ENCODE measurements at regions not wholly inside any gene's neighbourhood (a gene's known extent, or its start where the extent isn't known, plus 50 kb on each side); places are given as distances from the start of the nearest gene placed in this dataset.

DNA sequence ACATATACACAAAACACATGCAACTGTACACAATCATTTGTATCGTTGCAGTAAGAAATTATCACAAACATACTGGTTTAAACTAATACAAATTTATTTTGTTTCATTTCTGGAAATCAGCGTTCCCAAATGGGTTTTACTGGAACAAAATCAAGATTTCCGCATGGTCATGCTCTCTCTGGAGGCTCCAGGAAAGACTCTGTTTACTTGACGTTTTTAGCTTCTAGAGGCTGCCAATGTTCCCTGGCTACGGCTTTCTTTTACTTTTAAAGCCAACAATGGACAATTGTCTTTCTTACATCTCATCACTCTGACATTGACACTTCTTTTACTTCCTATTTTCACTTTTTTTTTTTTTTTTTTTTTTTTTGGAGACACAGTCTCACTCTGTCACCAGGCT, 793.1 kb downstream of the CDH9 start:
- peak; percentile 57 for ATAC-seq
- H3K36me3 ChIP-seq = no peaks in the 10 kb centered on the region
- no peaks in the 10 kb centered on the region for H3K9me3 ChIP-seq
- no peaks in the 10 kb centered on the region for H3K27me3 ChIP-seq
- TF ChIP-seq, protein P1, sequence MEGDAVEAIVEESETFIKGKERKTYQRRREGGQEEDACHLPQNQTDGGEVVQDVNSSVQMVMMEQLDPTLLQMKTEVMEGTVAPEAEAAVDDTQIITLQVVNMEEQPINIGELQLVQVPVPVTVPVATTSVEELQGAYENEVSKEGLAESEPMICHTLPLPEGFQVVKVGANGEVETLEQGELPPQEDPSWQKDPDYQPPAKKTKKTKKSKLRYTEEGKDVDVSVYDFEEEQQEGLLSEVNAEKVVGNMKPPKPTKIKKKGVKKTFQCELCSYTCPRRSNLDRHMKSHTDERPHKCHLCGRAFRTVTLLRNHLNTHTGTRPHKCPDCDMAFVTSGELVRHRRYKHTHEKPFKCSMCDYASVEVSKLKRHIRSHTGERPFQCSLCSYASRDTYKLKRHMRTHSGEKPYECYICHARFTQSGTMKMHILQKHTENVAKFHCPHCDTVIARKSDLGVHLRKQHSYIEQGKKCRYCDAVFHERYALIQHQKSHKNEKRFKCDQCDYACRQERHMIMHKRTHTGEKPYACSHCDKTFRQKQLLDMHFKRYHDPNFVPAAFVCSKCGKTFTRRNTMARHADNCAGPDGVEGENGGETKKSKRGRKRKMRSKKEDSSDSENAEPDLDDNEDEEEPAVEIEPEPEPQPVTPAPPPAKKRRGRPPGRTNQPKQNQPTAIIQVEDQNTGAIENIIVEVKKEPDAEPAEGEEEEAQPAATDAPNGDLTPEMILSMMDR (IDR thresholded peaks at IDR 0.05) = no peak
- no peak overlapping the region for H3K27ac ChIP-seq
- no peaks in the 10 kb centered on the region for H3K4me1 ChIP-seq
- no peak overlapping the region for H3K4me3 ChIP-seq
- 22 to 39% methylated on average over 5 of the region's 5 CpGs for WGBS, 2 donors (ENCODE audit: low coverage in 1 of 2)

DNA sequence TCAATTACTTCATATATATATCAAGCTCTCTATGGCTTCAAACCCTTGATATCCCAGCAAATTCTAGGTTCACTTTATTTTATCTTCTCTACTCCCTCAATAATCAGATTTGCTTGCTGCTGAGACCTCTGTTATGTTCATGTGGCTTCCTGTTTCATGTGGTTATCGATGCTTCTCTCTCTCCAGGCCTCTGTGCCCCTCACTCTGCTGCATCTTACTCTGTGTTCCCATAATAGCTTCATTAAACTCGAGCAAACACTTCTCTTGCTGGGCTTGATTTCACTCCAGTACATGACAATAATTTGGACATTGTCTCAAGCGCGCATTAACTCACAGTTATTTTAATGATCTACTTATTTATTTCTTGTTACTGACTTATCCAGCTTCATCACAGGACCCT, 798.8 kb downstream of the CDH9 start:
- Histone ChIP-seq H3K36me3 (no peaks in the 10 kb centered on the region), H3K4me1 (no peaks in the 10 kb centered on the region), H3K27ac (no peak overlapping the region), H3K4me3 (no peak overlapping the region), H3K9me3 (no peaks in the 10 kb centered on the region), H3K27me3 (no peaks in the 10 kb centered on the region)
- no peak for ATAC-seq
- 66 to 75% methylated on average over 3 to 4 of the region's 4 CpGs for WGBS, 2 donors (ENCODE audit: low coverage in 1 of 2)
- TF ChIP-seq EP300 (IDR thresholded peaks at IDR 0.05) = no peak
- TF ChIP-seq POLR2A (IDR thresholded peaks at IDR 0.05) = no peak
- TF ChIP-seq, protein P1 (IDR thresholded peaks at IDR 0.05) = no peak
- no peak for TF ChIP-seq POLR2AphosphoS5 (IDR thresholded peaks at IDR 0.05)

DNA sequence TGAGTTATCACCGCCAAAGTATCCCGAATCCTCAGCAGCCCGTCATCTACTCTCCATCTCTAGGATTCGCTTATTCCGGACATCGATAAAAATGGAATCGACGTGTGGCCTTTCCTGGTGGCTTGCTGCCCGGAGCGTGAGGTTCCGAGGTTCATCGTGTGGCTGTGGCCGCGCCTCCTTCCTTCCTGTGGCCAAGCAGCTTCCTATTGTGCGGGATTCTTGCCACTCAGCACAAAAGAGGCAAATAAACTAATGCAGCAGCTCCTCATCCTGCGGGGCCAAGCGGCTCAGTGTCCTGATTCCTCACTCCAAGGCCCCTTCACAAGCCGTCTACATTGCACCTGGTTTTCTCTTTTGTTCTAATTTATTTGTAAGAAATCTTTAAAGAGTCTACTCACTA, 800.9 kb downstream of the CDH9 start:
- no peaks in the 10 kb centered on the region for H3K4me1 ChIP-seq
- H3K27ac ChIP-seq = no peak overlapping the region
- no peak for ATAC-seq
- H3K9me3 ChIP-seq = no peaks in the 10 kb centered on the region
- no peak for TF ChIP-seq POLR2AphosphoS5 (IDR thresholded peaks at IDR 0.05)
- no peak for TF ChIP-seq POLR2A (IDR thresholded peaks at IDR 0.05)
- 91 to 97% methylated on average over 7 to 13 of the region's 18 CpGs for WGBS, 2 donors (ENCODE audit: low coverage in 1 of 2)
- no peak overlapping the region for H3K4me3 ChIP-seq
- H3K27me3 ChIP-seq = no peaks in the 10 kb centered on the region
- no peaks in the 10 kb centered on the region for H3K36me3 ChIP-seq

DNA sequence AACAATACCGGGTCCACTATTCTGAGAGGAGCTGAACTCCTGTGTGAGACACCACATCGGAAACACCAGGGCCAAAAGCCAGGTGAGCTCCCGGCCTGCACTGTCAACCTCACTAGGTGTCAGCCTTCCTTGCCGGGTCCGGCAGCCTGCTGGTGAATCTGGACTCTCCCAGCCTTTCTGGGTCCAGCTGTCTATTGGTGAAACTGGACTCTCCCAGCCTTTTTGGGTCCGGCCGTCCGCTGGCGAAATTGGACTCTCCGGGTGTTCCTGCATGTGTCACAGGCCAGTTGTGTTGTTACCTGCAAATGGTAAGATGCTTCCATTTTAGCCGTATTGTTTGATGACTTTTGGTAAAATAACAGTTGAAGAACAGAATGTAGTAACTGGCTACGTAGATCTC, 801.5 kb downstream of the CDH9 start:
- ATAC-seq = no peak
- TF ChIP-seq EP300 (IDR thresholded peaks at IDR 0.05) (no peak), POLR2AphosphoS5 (IDR thresholded peaks at IDR 0.05) (no peak)
- no peaks in the 10 kb centered on the region for H3K9me3 ChIP-seq
- H3K4me1 ChIP-seq = no peaks in the 10 kb centered on the region
- H3K27ac ChIP-seq = no peak overlapping the region
- no peaks in the 10 kb centered on the region for H3K36me3 ChIP-seq
- H3K4me3 ChIP-seq = no peak overlapping the region
- H3K27me3 ChIP-seq = no peaks in the 10 kb centered on the region
- 82 to 97% methylated on average over 2 to 7 of the region's 12 CpGs for WGBS, 2 donors (ENCODE audit: low coverage in 1 of 2)

DNA sequence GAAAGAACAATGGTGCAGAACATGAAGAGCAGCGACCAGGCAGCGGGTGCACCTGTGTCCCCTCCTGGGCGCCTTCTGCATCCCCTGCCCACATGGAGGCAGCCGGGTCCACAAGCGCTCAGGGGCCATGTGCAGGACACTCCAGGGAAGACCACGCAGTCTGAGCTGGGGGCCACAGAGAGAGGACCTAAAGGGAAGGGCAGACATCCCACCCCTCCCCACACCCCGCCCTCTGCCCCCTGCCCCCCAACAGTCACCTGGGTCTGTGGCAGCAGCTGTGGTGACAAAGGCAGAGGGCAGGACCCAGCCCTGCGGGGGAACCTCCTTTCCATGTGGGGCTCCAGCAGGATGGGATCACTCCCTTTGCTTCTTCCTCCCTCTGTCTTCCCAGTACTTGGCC, 805.7 kb downstream of the CDH9 start:
- Histone ChIP-seq H3K27me3 (no peaks in the 10 kb centered on the region), H3K4me1 (no peaks in the 10 kb centered on the region), H3K27ac (no peak overlapping the region), H3K4me3 (no peak overlapping the region), H3K9me3 (no peaks in the 10 kb centered on the region), H3K36me3 (no peaks in the 10 kb centered on the region)
- WGBS, 2 donors (ENCODE audit: low coverage in 1 of 2) = no CpG with 5 or more reads among the region's 8 CpGs
- no peak for ATAC-seq
- TF ChIP-seq POLR2A (IDR thresholded peaks at IDR 0.05) (no peak), EP300 (IDR thresholded peaks at IDR 0.05) (no peak), POLR2AphosphoS5 (IDR thresholded peaks at IDR 0.05) (no peak)
- TF ChIP-seq, protein P1 (IDR thresholded peaks at IDR 0.05) = no peak

DNA sequence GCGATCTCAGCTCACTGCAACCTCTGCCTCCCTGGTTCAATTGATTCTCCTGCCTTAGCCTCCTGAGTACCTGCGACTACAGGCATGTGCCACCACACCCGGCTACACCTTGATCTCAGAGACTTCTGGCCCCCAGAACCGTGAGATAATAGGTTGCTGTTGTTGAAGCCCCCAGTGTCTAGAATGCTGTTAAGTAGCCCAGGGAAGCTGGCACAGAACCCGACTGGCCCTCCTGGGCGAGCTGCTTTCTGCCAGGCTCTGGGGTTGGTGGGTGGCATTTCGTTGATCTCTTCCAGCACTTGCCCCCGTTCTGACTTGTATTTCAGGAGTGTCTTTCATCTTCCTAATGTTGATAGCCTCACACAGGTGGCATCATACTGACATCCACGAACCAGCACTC, 807.1 kb downstream of the CDH9 start:
- WGBS, 2 donors (ENCODE audit: low coverage in 1 of 2) = 40 to 88% methylated on average over 1 to 9 of the region's 9 CpGs
- Histone ChIP-seq H3K27me3 (no peaks in the 10 kb centered on the region), H3K27ac (no peak overlapping the region), H3K9me3 (no peaks in the 10 kb centered on the region), H3K4me3 (no peak overlapping the region), H3K36me3 (no peaks in the 10 kb centered on the region), H3K4me1 (no peaks in the 10 kb centered on the region)
- TF ChIP-seq POLR2AphosphoS5 (IDR thresholded peaks at IDR 0.05) (no peak), POLR2A (IDR thresholded peaks at IDR 0.05) (no peak), EP300 (IDR thresholded peaks at IDR 0.05) (no peak)
- TF ChIP-seq, protein P1 (IDR thresholded peaks at IDR 0.05) = no peak
- ATAC-seq = no peak

Data from gastroesophageal sphincter (tissue), 4 donors.